HUES48 (cell line): ENCODE measurements at regions not wholly inside any gene's neighbourhood (a gene's known extent, or its start where the extent isn't known, plus 50 kb on each side); places are given as distances from the start of the nearest gene placed in this dataset.

Experiments
- H3K27ac ChIP-seq: one replicate; pipeline ENCODE4 v1.7.0; 2013; ENCODE audit warnings: low read depth, low read length, inconsistent platforms
- H3K27me3 ChIP-seq: 2 replicates; pipeline ENCODE4 v1.6.1; 2013; ENCODE audit warnings: mild to moderate bottlenecking, low read length; ENCODE audit not compliant: control insufficient read depth, insufficient read depth
- H3K36me3 ChIP-seq: 2 replicates; pipeline ENCODE4 v1.6.1; 2013; ENCODE audit warnings: low read length; ENCODE audit not compliant: control insufficient read depth, insufficient read depth
- H3K4me1 ChIP-seq: 2 replicates; pipeline ENCODE4 v1.6.1; 2013; ENCODE audit warnings: mild to moderate bottlenecking, low read length; ENCODE audit not compliant: control insufficient read depth, insufficient read depth
- H3K4me3 ChIP-seq: 2 replicates; pipeline ENCODE4 v1.5.1; 2013; ENCODE audit warnings: mild to moderate bottlenecking, low read depth, low read length
- H3K9ac ChIP-seq: 2 replicates; pipeline ENCODE4 v1.6.1; 2013; ENCODE audit warnings: mild to moderate bottlenecking, low read depth, low read length, moderate library complexity
- H3K9me3 ChIP-seq: 2 replicates; pipeline ENCODE4 v1.6.1; 2013; ENCODE audit warnings: low read length; ENCODE audit not compliant: control insufficient read depth, insufficient read depth

GRCh38 chr5:121704291-121704690 is 147.4 kb upstream of the FTMT start:
- no peaks in the 10 kb centered on the region for H3K4me1 ChIP-seq
- no peak overlapping the region for H3K9ac ChIP-seq
- no peak overlapping the region for H3K4me3 ChIP-seq

GRCh38 chr5:121706686-121707085 is 145.0 kb upstream of the FTMT start:
- Histone ChIP-seq H3K9me3 (no peaks in the 10 kb centered on the region), H3K9ac (no peak overlapping the region), H3K4me1 (no peaks in the 10 kb centered on the region), H3K4me3 (no peak overlapping the region), H3K27ac (no peak overlapping the region), H3K27me3 (no peaks in the 10 kb centered on the region), H3K36me3 (no peaks in the 10 kb centered on the region)

More at GRCh38 chr5:121704291-121704690, 147.4 kb upstream of the FTMT start:
- Histone ChIP-seq H3K9me3 (no peaks in the 10 kb centered on the region), H3K27ac (no peak overlapping the region), H3K27me3 (no peaks in the 10 kb centered on the region), H3K36me3 (no peaks in the 10 kb centered on the region)

GRCh38 chr5:121707178-121707577 is 144.5 kb upstream of the FTMT start:
- H3K9me3 ChIP-seq, result no peaks in the 10 kb centered on the region
- H3K36me3 ChIP-seq, result no peaks in the 10 kb centered on the region
- H3K27me3 ChIP-seq, result no peaks in the 10 kb centered on the region
- H3K4me1 ChIP-seq, result 0 out of 2 replicates have a peak, but pooled peaks cover under 1% of the 10 kb centered on the region
- H3K9ac ChIP-seq, result no peak overlapping the region
- H3K4me3 ChIP-seq, result no peak overlapping the region
- H3K27ac ChIP-seq, result no peak overlapping the region

- no peak overlapping the region for H3K27ac ChIP-seq
- no peak overlapping the region for H3K4me3 ChIP-seq
- H3K9ac ChIP-seq, result no peak overlapping the region
- H3K9me3 ChIP-seq, result no peaks in the 10 kb centered on the region
- peaks cover 9% of the 10 kb centered on the region; the same call in 1 of the 2 replicates for H3K4me1 ChIP-seq
- no peaks in the 10 kb centered on the region for H3K36me3 ChIP-seq
- no peaks in the 10 kb centered on the region for H3K27me3 ChIP-seq
These were observed 140.3 kb upstream of the FTMT start for GRCh38 chr5:121711416-121711815.

- H3K4me3 ChIP-seq, result no peak overlapping the region
- H3K4me1 ChIP-seq, result no peaks in the 10 kb centered on the region
- H3K27ac ChIP-seq, result no peak overlapping the region
- H3K27me3 ChIP-seq, result no peaks in the 10 kb centered on the region
- no peaks in the 10 kb centered on the region for H3K36me3 ChIP-seq
- no peak overlapping the region for H3K9ac ChIP-seq
- H3K9me3 ChIP-seq, result no peaks in the 10 kb centered on the region
These were observed 132.4 kb upstream of the FTMT start for GRCh38 chr5:121719255-121719654.

GRCh38 chr5:121725450-121725849 is 126.2 kb upstream of the FTMT start:
- Histone ChIP-seq H3K27ac (no peak overlapping the region), H3K36me3 (no peaks in the 10 kb centered on the region), H3K9ac (no peak overlapping the region), H3K4me1 (no peaks in the 10 kb centered on the region), H3K9me3 (no peaks in the 10 kb centered on the region), H3K27me3 (no peaks in the 10 kb centered on the region), H3K4me3 (no peak overlapping the region)

GRCh38 chr5:121726991-121727390 is 124.7 kb upstream of the FTMT start:
- Histone ChIP-seq H3K27ac (no peak overlapping the region), H3K27me3 (no peaks in the 10 kb centered on the region), H3K9me3 (no peaks in the 10 kb centered on the region), H3K4me1 (no peaks in the 10 kb centered on the region), H3K36me3 (no peaks in the 10 kb centered on the region), H3K4me3 (no peak overlapping the region), H3K9ac (no peak overlapping the region)

- Histone ChIP-seq H3K4me1 (peaks cover 5% of the 10 kb centered on the region), H3K9ac (no peak overlapping the region), H3K4me3 (no peak overlapping the region), H3K9me3 (no peaks in the 10 kb centered on the region), H3K36me3 (no peaks in the 10 kb centered on the region), H3K27ac (no peak overlapping the region), H3K27me3 (no peaks in the 10 kb centered on the region)
These were observed 120.3 kb upstream of the FTMT start for GRCh38 chr5:121731377-121731776.

GRCh38 chr5:121735618-121736017 is 116.1 kb upstream of the FTMT start:
- Histone ChIP-seq H3K4me1 (peaks cover 5% of the 10 kb centered on the region), H3K4me3 (no peak overlapping the region), H3K9ac (no peak overlapping the region), H3K9me3 (no peaks in the 10 kb centered on the region), H3K27me3 (no peaks in the 10 kb centered on the region), H3K27ac (no peak overlapping the region), H3K36me3 (no peaks in the 10 kb centered on the region)

- no peak overlapping the region for H3K4me3 ChIP-seq
- no peaks in the 10 kb centered on the region for H3K36me3 ChIP-seq
- H3K27me3 ChIP-seq, result no peaks in the 10 kb centered on the region
- H3K9ac ChIP-seq, result no peak overlapping the region
- H3K4me1 ChIP-seq, result peaks cover 5% of the 10 kb centered on the region
- no peak overlapping the region for H3K27ac ChIP-seq
- no peaks in the 10 kb centered on the region for H3K9me3 ChIP-seq
These were observed 114.6 kb upstream of the FTMT start for GRCh38 chr5:121737120-121737519.

- Histone ChIP-seq H3K27me3 (no peaks in the 10 kb centered on the region), H3K4me3 (no peak overlapping the region), H3K4me1 (no peaks in the 10 kb centered on the region), H3K9me3 (no peaks in the 10 kb centered on the region), H3K9ac (no peak overlapping the region), H3K27ac (no peak overlapping the region), H3K36me3 (no peaks in the 10 kb centered on the region)
These were observed 110.5 kb upstream of the FTMT start for GRCh38 chr5:121741156-121741555.

- no peak overlapping the region for H3K27ac ChIP-seq
- H3K9ac ChIP-seq, result no peak overlapping the region
- H3K9me3 ChIP-seq, result no peaks in the 10 kb centered on the region
- H3K27me3 ChIP-seq, result no peaks in the 10 kb centered on the region
- no peaks in the 10 kb centered on the region for H3K4me1 ChIP-seq
- no peaks in the 10 kb centered on the region for H3K36me3 ChIP-seq
- no peak overlapping the region for H3K4me3 ChIP-seq
These were observed 107.1 kb upstream of the FTMT start for GRCh38 chr5:121744577-121744976.
